GM23338 (cell line): ENCODE measurements at regions not wholly inside any gene's neighbourhood (a gene's known extent, or its start where the extent isn't known, plus 50 kb on each side); places are given as distances from the start of the nearest gene placed in this dataset.

ENCODE experiments used
- ATAC-seq: fragments of 200-7000 bp; cut with Tn5 transposase; 3 replicates; pipeline ENCODE4 v1.9.1; 2020
- DNase-seq: peaks from one replicate; pipeline ENCODE4 v3.0.0-alpha.2; 2015; ENCODE audit warnings: low spot score
- H2AFZ ChIP-seq: fragments of 200-600 bp; sonication (generic); 2 replicates; pipeline ENCODE4 v1.8.0; 2016; ENCODE audit warnings: antibody characterized with exemption, mild to moderate bottlenecking, moderate library complexity
- H3F3A ChIP-seq: fragments of 200-600 bp; sonication (generic); replicated peaks from 2 replicates; pipeline ENCODE4 v1.8.0; 2017; ENCODE audit warnings: antibody characterized with exemption, mixed run types, low read depth
- H3K27ac ChIP-seq: fragments of 200-600 bp; sonication (generic); 2 replicates; pipeline ENCODE4 v1.6.1; 2016; ENCODE audit warnings: low read depth
- H3K27me3 ChIP-seq: fragments of 200-600 bp; sonication (generic); 2 replicates; pipeline ENCODE4 v1.8.0; 2016; ENCODE audit warnings: mild to moderate bottlenecking, mixed run types, moderate library complexity; ENCODE audit not compliant: insufficient read depth
- H3K36me3 ChIP-seq: fragments of 200-600 bp; sonication (generic); 2 replicates; pipeline ENCODE4 v1.8.0; 2016; ENCODE audit warnings: mild to moderate bottlenecking; ENCODE audit not compliant: insufficient read depth
- H3K4me1 ChIP-seq: fragments of 200-600 bp; sonication (generic); 2 replicates; pipeline ENCODE4 v1.8.0; 2016; ENCODE audit warnings: mild to moderate bottlenecking, moderate library complexity; ENCODE audit not compliant: insufficient read depth
- H3K4me2 ChIP-seq: fragments of 200-600 bp; sonication (generic); 2 replicates; pipeline ENCODE4 v1.7.1; 2017; ENCODE audit warnings: mixed run types
- H3K4me3 ChIP-seq: fragments of 200-600 bp; sonication (generic); 2 replicates; pipeline ENCODE4 v1.6.1; 2016; ENCODE audit warnings: mixed run types
- H3K79me2 ChIP-seq: fragments of 200-600 bp; sonication (generic); replicated peaks from 2 replicates; pipeline ENCODE4 v1.8.0; 2017; ENCODE audit warnings: mild to moderate bottlenecking; ENCODE audit not compliant: insufficient read depth
- H3K9me2 ChIP-seq: fragments of 200-600 bp; sonication (generic); 2 replicates; pipeline ENCODE4 v1.8.0; 2017; ENCODE audit not compliant: insufficient read depth
- H4K20me1 ChIP-seq: fragments of 200-600 bp; sonication (generic); replicated peaks from 2 replicates; pipeline ENCODE4 v1.8.0; 2017; ENCODE audit warnings: mild to moderate bottlenecking; ENCODE audit not compliant: insufficient read depth
- H3K27ac Mint-ChIP-seq: 2 replicates; pipeline ENCODE4 v1.8.0; 2020; ENCODE audit warnings: inconsistent platforms, mild to moderate bottlenecking, moderate library complexity, mixed read lengths
- H3K27me3 Mint-ChIP-seq: 3 replicates; pipeline ENCODE4 v1.8.0; 2022; ENCODE audit warnings: low read depth, mild to moderate bottlenecking, moderate library complexity, mixed read lengths, inconsistent platforms; ENCODE audit not compliant: insufficient read depth, poor library complexity
- H3K36me3 Mint-ChIP-seq: 3 replicates; pipeline ENCODE4 v1.8.0; 2021; ENCODE audit warnings: low read depth, mild to moderate bottlenecking, inconsistent platforms, moderate library complexity, mixed read lengths
- H3K4me1 Mint-ChIP-seq: 3 replicates; pipeline ENCODE4 v1.8.0; 2020; ENCODE audit warnings: mild to moderate bottlenecking, inconsistent platforms, mixed read lengths
- H3K4me3 Mint-ChIP-seq: 3 replicates; pipeline ENCODE4 v1.8.0; 2021; ENCODE audit warnings: moderate library complexity, mild to moderate bottlenecking, inconsistent platforms, mixed read lengths
- H3K9me3 Mint-ChIP-seq: 3 replicates; pipeline ENCODE4 v1.8.0; 2020; ENCODE audit warnings: moderate library complexity, mild to moderate bottlenecking, inconsistent platforms, mixed read lengths
- CREB1 ChIP-seq: fragments of 250-450 bp; sonication (Bioruptor Pico); IDR thresholded peaks from 2 replicates; pipeline ENCODE4 v1.5.0; 2020; ENCODE audit warnings: low read depth, mild to moderate bottlenecking, moderate library complexity
- CTCF ChIP-seq, 2 experiments: fragments of 200-600 bp in 1 of 2; sonication (generic) in 1 of 2; conservative IDR thresholded peaks; 2 replicates each; pipeline versions ENCODE4 v1.5.1 to v1.6.1; 2016 to 2017; ENCODE audit warnings: antibody characterized with exemption in 2 of 2, low read depth in 2 of 2, mild to moderate bottlenecking in 2 of 2, moderate library complexity in 1 of 2
- ETS1 ChIP-seq: IDR thresholded peaks from 2 replicates; pipeline ENCODE4 v1.6.1; 2016; ENCODE audit warnings: antibody characterized with exemption
- EZH2 ChIP-seq: fragments of 200-600 bp; sonication (generic); IDR thresholded peaks from one replicate; pipeline ENCODE4 v1.8.0; 2017; ENCODE audit warnings: antibody characterized with exemption, mild to moderate bottlenecking, low read depth; ENCODE audit not compliant: unreplicated experiment
- EZH2phosphoT487 ChIP-seq: fragments of 200-600 bp; sonication (generic); IDR thresholded peaks from one replicate; pipeline ENCODE4 v1.8.1; 2018; ENCODE audit warnings: antibody characterized with exemption; ENCODE audit not compliant: unreplicated experiment
- JUNB ChIP-seq: IDR thresholded peaks from one replicate; pipeline ENCODE4 v1.6.1; 2016; ENCODE audit warnings: antibody characterized with exemption; ENCODE audit not compliant: unreplicated experiment
- NANOG ChIP-seq: IDR thresholded peaks from 2 replicates; pipeline ENCODE4 v1.6.1; 2016; ENCODE audit warnings: antibody characterized with exemption, borderline replicate concordance
- REST ChIP-seq: IDR thresholded peaks from one replicate; pipeline ENCODE4 v1.6.1; 2018; ENCODE audit warnings: antibody characterized with exemption; ENCODE audit not compliant: unreplicated experiment
- ZNF114 ChIP-seq: fragments of 250-450 bp; sonication (Bioruptor Pico); IDR thresholded peaks from 2 replicates; pipeline ENCODE4 v1.5.0; 2020; ENCODE audit warnings: mild to moderate bottlenecking, moderate library complexity
- ZNF331 ChIP-seq: fragments of 250-450 bp; sonication (Bioruptor Pico); IDR thresholded peaks from 2 replicates; pipeline ENCODE4 v1.5.0; 2020; ENCODE audit warnings: low read depth, mild to moderate bottlenecking, moderate library complexity

GRCh38 chr2:45192991-45193390 is 183.7 kb upstream of the SIX2 start:
- no peaks in the 10 kb centered on the region for H3K79me2 ChIP-seq
- Mint-ChIP-seq H3K9me3 (no peaks in the 10 kb centered on the region; the same call in 2 of the 3 replicates), H3K36me3 (no peaks in the 10 kb centered on the region), H3K27ac (no peak overlapping the region), H3K27me3 (peaks cover 2% of the 10 kb centered on the region), H3K4me1 (peaks cover 21% of the 10 kb centered on the region), H3K4me3 (no peak overlapping the region)
- no peak for ATAC-seq
- H3K4me2 ChIP-seq: no peak overlapping the region
- H3K9me2 ChIP-seq: peaks cover 2% of the 10 kb centered on the region; the same call in 1 of the 2 replicates
- peaks cover 9% of the 10 kb centered on the region; the same call in 1 of the 2 replicates for H3K4me1 ChIP-seq
- no peaks in the 10 kb centered on the region for H3K36me3 ChIP-seq
- no peaks in the 10 kb centered on the region for H3F3A ChIP-seq
- no peak overlapping the region for H2AFZ ChIP-seq
- H3K27me3 ChIP-seq: no peaks in the 10 kb centered on the region
- no peak overlapping the region for H3K4me3 ChIP-seq
- no peak overlapping the region for H3K27ac ChIP-seq
- H4K20me1 ChIP-seq: no peaks in the 10 kb centered on the region
- no peak for DNase-seq
- TF ChIP-seq EZH2 (no peak), CREB1 (CRISPR knock-in tag) (no peak), EZH2phosphoT487 (no peak), ETS1 (no peak)

GRCh38 chr2:45192481-45192880 is 183.2 kb upstream of the SIX2 start:
- Histone ChIP-seq H3K79me2 (no peaks in the 10 kb centered on the region), H3K27me3 (no peaks in the 10 kb centered on the region), H3F3A (no peaks in the 10 kb centered on the region), H2AFZ (0 out of 2 replicates have a peak overlapping the region, but pooled peaks have one; percentile 38), H3K4me1 (peaks cover 9% of the 10 kb centered on the region; the same call in 1 of the 2 replicates), H3K4me3 (no peak overlapping the region), H3K27ac (no peak overlapping the region), H3K4me2 (no peak overlapping the region), H3K9me2 (peaks cover 2% of the 10 kb centered on the region; the same call in 1 of the 2 replicates), H3K36me3 (no peaks in the 10 kb centered on the region), H4K20me1 (no peaks in the 10 kb centered on the region)
- no peak for DNase-seq
- Mint-ChIP-seq H3K4me1 (peaks cover 21% of the 10 kb centered on the region), H3K36me3 (no peaks in the 10 kb centered on the region), H3K4me3 (no peak overlapping the region), H3K9me3 (no peaks in the 10 kb centered on the region; the same call in 2 of the 3 replicates), H3K27ac (no peak overlapping the region), H3K27me3 (peaks cover 2% of the 10 kb centered on the region)
- ATAC-seq: no peak
- TF ChIP-seq REST (no peak), NANOG (no peak), ZNF114 (CRISPR knock-in tag) (no peak), EZH2phosphoT487 (no peak), JUNB (no peak), ETS1 (no peak), ZNF331 (CRISPR knock-in tag) (no peak), CTCF (conservative IDR thresholded peaks at IDR 0.05; ENCODE audit: low read depth in 2 of 2) (no peak)
